NCI-H748 (cell line): ENCODE measurements at regions not wholly inside any gene's neighbourhood (a gene's known extent, or its start where the extent isn't known, plus 50 kb on each side); places are given as distances from the start of the nearest gene placed in this dataset.
"Not testable (repeated sequence)": the region's sequence is repeated elsewhere in the genome, so short reads cannot be mapped to it uniquely, and the experiment has no call there.

Source experiments
- DNase-seq: peaks from one replicate; lab custom pipeline; 2025; ENCODE audit not compliant: unreplicated experiment; lab: John Stamatoyannopoulos, UW

GRCh38 chr12:42886160-42886559, 296.6 kb upstream of the PRICKLE1 start:
- DNase-seq = peak; percentile 60

DNA sequence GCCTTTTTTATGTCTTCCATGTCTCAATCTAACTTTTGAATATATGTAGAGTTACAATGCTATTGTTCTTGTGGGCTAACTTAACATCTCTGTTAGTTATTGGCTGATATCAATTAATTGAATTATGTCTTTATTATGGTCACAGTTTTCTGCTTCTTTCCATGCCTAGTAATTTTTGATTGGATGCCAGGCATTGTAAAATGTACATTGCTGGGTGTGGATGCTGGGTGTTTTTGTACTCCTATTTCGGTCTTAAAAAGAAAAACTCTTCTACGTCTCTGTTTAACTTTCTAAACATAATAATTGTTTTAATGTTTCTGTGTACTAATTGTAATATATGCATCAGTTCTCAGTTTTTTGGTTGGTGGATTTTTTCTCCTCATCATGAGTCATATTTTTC, 296.1 kb upstream of the PRICKLE1 start:
- DNase-seq = no peak

DNA sequence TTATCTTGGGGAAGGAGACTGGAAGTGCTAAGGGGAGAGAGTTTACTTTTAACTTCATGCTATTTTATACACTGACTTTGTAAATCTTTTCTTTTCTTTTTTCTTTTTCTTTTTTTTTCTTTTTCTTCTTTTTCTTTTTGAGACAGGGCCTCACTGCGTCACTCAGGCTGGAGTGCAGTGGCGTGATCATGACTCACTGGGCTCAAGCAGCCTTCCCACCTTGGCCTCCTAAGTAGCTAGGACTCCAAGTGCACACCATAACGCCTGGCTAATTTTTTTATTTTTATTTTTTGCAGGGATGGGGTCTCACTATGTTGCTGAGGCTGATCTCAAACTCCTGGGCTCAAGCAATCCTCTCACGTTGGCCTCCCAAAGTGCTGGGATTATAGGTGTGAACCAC, 294.6 kb upstream of the PRICKLE1 start:
- DNase-seq = no peak

DNA sequence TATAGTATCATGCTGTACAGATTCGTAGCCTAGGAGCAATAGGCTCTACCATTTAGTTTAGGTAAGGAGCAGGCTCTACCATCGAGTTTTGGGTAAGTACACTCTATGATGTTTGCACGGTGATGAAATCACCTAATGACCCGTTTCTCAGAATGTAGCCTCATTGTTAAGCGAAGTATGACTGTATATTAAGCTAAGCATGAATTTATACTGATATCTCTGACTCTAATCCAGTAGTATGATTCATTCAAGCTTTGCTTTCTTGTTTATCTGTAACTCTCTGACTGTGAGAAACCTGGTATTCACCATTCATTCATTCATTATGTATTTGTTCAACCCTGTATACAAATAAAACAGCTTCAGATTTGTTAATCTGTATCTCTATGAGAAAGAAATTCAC, 283.9 kb upstream of the PRICKLE1 start:
- no peak for DNase-seq

DNA sequence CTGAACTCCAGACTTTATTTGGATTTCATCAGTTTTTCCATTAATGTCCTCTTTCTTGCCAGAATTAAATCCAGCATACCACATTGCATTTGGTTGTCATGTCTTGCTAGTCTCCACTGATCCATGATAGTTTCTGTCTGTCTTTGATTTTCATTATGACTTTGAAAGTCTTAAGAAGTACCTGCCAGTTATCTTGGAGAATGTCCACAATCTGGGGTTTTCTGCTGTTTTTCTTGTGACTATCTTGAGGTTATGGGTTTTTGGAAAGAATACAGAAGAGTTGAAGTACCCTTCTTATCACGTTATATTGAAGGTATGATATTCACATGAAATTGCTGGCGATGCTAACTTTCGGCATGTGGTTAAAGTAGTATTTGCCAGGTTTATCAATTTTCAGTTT, 282.3 kb upstream of the PRICKLE1 start:
- no peak for DNase-seq

- no peak for DNase-seq
Observed at GRCh38 chr12:42868291-42868690, 278.7 kb upstream of the PRICKLE1 start.

DNA sequence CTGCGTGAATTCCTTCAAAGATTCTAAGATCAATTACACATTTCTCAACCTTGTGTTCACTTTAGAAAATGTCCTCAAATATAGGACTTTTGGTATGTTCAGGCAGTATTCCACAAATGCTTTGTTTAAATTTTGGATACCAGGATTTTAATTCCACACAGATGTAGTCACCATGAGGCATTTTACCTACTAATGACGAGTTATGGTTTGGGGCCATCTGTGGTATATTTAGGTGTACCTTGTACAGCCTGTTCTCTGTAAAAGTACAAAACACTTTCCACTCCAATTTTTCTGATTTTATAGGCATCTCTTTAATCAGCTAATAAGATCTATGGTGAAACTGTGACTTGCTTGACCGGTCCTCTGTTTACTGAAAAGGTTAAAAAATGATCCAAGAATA, 275.7 kb upstream of the PRICKLE1 start:
- DNase-seq = no peak

- no peak for DNase-seq
Observed at GRCh38 chr12:42862055-42862454, 272.5 kb upstream of the PRICKLE1 start.

GRCh38 chr12:42860331-42860730, 270.8 kb upstream of the PRICKLE1 start:
- not testable (repeated sequence) for DNase-seq

- no peak for DNase-seq
Observed at GRCh38 chr12:42859612-42860011, 270.1 kb upstream of the PRICKLE1 start.

DNA sequence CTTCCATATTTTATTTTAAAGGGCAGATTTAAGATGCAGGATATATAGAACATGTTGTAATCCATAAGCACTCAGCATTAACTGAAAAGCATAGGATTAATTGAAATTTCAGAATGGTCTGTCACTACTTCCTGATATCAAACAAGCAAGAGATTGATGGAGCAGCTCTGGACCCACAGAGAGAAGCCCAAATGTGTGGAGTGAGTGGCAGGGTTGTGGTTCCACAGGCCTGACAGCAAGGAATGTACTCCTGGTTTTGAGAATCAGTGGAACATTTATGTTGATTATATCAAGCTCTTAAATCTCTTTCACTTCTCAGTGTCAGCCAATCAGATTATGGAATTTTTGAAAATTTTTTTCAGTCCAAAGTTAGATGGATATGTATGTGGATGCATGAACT, 267.6 kb upstream of the PRICKLE1 start:
- DNase-seq = no peak

GRCh38 chr12:42855362-42855950, 265.9 kb upstream of the PRICKLE1 start:
- no peak for DNase-seq

DNA sequence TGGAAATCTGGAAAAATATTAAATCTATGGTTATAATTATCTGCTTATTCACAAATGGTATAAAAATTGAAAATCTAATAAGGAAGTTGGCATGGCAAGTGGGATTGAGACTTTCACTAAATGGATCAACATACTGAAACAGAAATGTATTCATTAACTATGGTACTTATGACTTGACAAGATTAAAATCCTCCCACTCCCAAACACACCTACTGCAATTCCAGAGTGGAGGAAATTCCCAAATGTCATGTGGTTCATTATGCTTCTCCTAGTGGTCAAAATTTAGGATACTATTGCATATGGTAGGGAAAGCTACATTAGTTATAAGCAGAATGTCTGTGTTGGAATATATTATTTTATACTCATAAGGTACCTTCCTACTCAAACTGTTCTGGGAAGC, 265.3 kb upstream of the PRICKLE1 start:
- no peak for DNase-seq

DNA sequence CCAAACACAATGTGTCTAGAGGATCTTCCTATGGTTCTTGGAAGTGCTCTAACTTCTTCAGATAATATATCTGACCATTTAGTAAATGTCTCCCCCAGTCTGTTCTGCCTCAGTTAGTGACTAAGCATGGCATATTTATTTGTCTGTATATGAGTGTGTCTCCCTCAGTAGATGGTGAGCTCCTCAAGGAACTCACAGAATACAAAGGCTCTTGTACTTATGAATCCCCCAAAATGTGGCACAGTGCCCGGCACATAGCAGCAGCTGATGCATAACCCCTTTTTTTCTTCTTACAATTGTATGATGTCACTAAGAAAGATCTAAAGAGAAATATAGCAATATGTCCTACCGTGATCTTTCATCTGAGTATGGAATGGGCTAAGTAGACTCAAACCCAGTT, 264.7 kb upstream of the PRICKLE1 start:
- no peak for DNase-seq

DNA sequence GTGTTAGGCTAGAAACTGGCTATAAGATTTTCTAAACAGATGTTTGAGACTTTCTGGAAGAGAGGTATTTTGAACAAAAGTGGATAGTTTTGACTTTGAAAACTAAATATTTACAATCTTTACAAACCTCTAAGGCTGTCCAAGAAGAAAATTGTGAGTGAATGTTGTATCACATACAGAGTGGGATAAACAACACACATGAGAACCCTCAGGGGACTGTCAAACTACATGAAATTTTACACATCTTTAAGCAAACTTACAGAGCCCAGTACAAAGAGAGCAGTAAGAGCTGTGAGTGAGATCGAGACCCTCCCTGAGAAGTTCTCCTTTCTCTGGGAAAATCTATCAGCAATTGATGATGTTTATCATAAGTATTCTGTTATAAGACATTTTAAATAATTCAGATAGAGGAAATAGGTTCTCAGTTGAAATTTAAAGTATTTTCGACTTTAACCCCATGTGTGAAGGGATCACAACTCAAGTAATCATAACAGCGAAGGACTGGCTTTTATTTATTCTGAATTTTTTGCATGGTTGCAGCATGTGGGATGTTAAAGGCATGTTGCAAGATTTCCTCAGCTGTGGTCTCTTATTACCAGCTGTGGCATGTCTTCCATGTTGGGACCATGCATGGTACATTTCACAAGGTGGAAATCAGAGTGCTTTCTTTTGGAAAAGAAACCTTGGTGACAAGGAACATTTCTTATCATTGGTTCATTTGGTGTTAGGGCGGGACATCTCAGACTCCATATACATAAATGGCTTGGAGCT, 264.0 kb upstream of the PRICKLE1 start:
- no peak for DNase-seq

GRCh38 chr12:42846782-42847181, 257.2 kb upstream of the PRICKLE1 start:
- DNase-seq = no peak

- no peak for DNase-seq
Observed at GRCh38 chr12:42834062-42834461, 244.5 kb upstream of the PRICKLE1 start.

- DNase-seq = no peak
Observed at GRCh38 chr12:42828836-42829235, 239.3 kb upstream of the PRICKLE1 start.

DNA sequence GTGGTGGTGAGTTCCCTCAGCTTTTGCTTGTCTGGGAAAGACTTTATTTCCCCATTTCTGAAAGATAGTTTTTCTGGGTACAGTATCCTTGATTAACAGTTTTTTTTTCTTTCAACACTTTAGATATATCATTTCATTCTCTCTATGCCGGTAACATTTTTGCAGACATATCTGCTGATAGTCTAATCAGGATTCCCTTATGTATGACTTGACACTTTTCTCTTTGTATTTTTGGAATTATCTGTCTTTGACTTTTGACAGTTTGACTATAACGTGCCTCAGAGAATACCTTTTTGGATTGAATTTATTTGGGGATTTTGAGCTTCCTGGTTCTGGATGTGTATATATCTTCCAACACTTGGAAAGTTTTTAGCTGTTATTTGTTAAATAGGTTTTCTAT, 234.8 kb upstream of the PRICKLE1 start:
- DNase-seq = no peak

DNA sequence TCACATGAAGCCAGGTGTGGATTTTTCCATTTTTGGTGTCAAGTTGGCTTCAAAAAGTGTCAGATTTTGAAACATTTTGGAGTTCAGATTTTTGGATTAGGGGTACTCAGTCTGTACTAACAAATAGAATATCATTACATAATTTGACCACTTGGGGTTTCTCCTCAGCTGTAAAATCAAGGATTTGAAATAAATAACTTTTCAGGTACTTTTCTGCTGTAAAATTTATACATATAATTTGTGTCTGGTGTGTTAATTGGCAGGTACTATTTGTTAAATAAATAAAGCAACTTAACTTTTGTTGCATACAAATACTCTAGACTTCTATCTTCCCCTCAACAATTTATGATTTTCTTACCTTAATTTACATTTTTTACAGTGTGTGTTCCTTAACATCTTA, 234.1 kb upstream of the PRICKLE1 start:
- no peak for DNase-seq

DNA sequence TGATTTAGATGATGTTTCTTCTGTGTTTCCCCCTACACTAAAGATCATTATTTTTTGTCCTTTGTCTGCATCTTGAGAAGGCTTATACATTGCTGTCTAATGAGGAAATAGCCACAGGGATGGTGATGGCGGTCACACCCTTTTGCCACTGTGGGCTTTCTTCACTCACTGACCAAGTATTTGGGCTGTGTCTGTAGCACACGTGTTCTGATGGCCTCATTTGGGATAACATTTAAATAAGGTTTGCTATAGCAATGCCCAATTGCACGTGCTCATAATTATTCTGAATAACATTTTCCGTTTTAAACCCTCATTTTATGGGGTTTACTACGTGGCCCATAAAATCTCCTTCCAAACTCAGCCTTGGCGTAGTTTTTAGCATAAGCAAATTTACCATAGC, 230.3 kb upstream of the PRICKLE1 start:
- DNase-seq = no peak

DNA sequence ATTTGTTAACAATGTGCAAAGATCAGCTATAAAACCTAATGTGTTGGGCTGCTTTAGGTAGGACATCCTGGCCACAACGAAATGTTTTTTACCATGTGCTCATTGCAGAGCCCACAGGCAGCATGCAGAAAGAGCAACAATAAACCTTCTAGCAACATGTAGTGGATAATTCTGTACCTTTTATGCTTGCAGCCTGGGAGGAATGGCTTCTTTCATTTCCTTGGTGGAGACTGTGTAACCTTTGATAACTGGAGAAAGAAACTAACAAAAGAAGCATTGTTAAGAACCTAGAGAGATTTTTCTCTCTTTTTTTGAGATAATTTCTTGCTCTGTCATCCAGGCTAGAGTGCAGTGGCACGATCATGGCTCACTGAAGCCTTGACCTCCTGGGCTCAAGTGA, 225.5 kb upstream of the PRICKLE1 start:
- no peak for DNase-seq

DNA sequence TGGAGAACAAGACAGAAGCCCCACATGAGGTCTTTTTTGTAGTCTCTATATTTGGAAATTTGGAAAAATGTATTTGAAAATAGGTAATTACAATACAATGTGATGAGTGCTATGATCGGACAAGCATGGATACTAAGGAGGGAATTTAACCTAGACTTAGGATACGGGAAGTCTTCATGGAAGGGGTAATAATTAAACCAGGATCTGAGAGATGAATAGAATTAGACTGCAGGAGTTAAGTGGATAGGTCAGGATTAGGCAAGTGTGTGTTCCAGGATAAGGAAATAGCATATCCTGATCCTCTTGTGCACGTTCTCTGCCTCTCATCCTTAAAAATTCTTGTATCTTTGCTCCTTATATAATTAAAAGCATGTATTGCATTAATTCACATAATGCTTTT, 223.3 kb upstream of the PRICKLE1 start:
- no peak for DNase-seq
